ENCODE measurements at regions not wholly inside any gene's neighbourhood (a gene's known extent, or its start where the extent isn't known, plus 50 kb on each side); places are given as distances from the start of the nearest gene placed in this dataset.

DNA sequence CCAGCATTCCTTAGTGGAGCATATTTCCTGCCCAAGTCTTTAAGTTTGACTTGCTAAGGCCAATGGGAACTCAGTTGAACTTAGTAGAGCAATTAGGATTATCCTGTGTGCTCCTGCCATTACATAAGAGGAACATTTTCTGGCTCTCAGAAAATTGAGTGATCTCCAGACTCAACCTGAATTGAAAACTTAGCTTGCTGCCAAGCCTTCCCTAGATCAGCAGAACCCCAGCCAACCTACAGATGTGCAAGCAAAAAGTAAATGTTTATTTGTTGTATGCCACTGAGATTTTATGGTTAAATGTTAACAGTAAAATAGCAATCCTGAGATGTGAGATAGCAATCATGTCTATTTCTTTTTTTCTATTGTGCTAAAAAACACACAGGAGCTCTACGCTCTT is 350.9 kb downstream of the OLFM4 start:
- DNase-seq, result no peak
- no peaks in the 10 kb centered on the region for H3K36me3 ChIP-seq (ENCODE audit: insufficient read depth, low read length)
- H3K4me3 ChIP-seq (ENCODE audit: low read depth in 1 of 2, low read length in 2 of 2), result no peak overlapping the region
- no peak overlapping the region for H3K4me2 ChIP-seq (ENCODE audit: insufficient read depth, low read length)
- TF ChIP-seq, protein P1, sequence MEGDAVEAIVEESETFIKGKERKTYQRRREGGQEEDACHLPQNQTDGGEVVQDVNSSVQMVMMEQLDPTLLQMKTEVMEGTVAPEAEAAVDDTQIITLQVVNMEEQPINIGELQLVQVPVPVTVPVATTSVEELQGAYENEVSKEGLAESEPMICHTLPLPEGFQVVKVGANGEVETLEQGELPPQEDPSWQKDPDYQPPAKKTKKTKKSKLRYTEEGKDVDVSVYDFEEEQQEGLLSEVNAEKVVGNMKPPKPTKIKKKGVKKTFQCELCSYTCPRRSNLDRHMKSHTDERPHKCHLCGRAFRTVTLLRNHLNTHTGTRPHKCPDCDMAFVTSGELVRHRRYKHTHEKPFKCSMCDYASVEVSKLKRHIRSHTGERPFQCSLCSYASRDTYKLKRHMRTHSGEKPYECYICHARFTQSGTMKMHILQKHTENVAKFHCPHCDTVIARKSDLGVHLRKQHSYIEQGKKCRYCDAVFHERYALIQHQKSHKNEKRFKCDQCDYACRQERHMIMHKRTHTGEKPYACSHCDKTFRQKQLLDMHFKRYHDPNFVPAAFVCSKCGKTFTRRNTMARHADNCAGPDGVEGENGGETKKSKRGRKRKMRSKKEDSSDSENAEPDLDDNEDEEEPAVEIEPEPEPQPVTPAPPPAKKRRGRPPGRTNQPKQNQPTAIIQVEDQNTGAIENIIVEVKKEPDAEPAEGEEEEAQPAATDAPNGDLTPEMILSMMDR (IDR thresholded peaks at IDR 0.05; ENCODE audit: borderline replicate concordance, extremely low read depth, low read length, poor library complexity, severe bottlenecking), result no peak
- TF ChIP-seq EZH2 (IDR thresholded peaks at IDR 0.05; ENCODE audit: borderline replicate concordance, low read depth, low read length, severe bottlenecking), result no peak
- no peak overlapping the region for H3K27ac ChIP-seq (ENCODE audit: low read length)
- no peak overlapping the region for H3K9ac ChIP-seq (ENCODE audit: low read depth, low read length)
- no peak overlapping the region for H2AFZ ChIP-seq (ENCODE audit: low read depth, low read length)
- no peaks in the 10 kb centered on the region for H4K20me1 ChIP-seq (ENCODE audit: insufficient read depth, low read length)
- no peaks in the 10 kb centered on the region for H3K79me2 ChIP-seq (ENCODE audit: insufficient read depth, low read length)
- ATAC-seq (ENCODE audit: insufficient read depth, low read depth), result no peak
- no peaks in the 10 kb centered on the region for H3K27me3 ChIP-seq (ENCODE audit: insufficient read depth, low read length, poor library complexity)
- no peaks in the 10 kb centered on the region for H3K9me3 ChIP-seq (ENCODE audit: insufficient read depth, low read length, severe bottlenecking)
- no peaks in the 10 kb centered on the region for H3K4me1 ChIP-seq (ENCODE audit: insufficient read depth, low read length)

GRCh38 chr13:53382008-53382407 is 353.4 kb downstream of the OLFM4 start:
- no peaks in the 10 kb centered on the region for H3K9me3 ChIP-seq (ENCODE audit: insufficient read depth, low read length, severe bottlenecking)
- H4K20me1 ChIP-seq (ENCODE audit: insufficient read depth, low read length), result no peaks in the 10 kb centered on the region
- no peaks in the 10 kb centered on the region for H3K4me1 ChIP-seq (ENCODE audit: insufficient read depth, low read length)
- H3K79me2 ChIP-seq (ENCODE audit: insufficient read depth, low read length), result no peaks in the 10 kb centered on the region
- no peaks in the 10 kb centered on the region for H3K36me3 ChIP-seq (ENCODE audit: insufficient read depth, low read length)
- H3K27me3 ChIP-seq (ENCODE audit: insufficient read depth, low read length, poor library complexity), result no peaks in the 10 kb centered on the region
- H3K4me2 ChIP-seq (ENCODE audit: insufficient read depth, low read length), result no peak overlapping the region
- no peak overlapping the region for H2AFZ ChIP-seq (ENCODE audit: low read depth, low read length)
- DNase-seq, result no peak
- no peak overlapping the region for H3K4me3 ChIP-seq (ENCODE audit: low read depth in 1 of 2, low read length in 2 of 2)
- TF ChIP-seq, protein P1 (IDR thresholded peaks at IDR 0.05; ENCODE audit: borderline replicate concordance, extremely low read depth, low read length, poor library complexity, severe bottlenecking), result no peak
- TF ChIP-seq EZH2 (IDR thresholded peaks at IDR 0.05; ENCODE audit: borderline replicate concordance, low read depth, low read length, severe bottlenecking), result no peak
- no peak overlapping the region for H3K9ac ChIP-seq (ENCODE audit: low read depth, low read length)
- no peak for ATAC-seq (ENCODE audit: insufficient read depth, low read depth)
- H3K27ac ChIP-seq (ENCODE audit: low read length), result no peak overlapping the region

- H3K27ac ChIP-seq (ENCODE audit: low read length), result no peak overlapping the region
- H3K4me2 ChIP-seq (ENCODE audit: insufficient read depth, low read length), result no peak overlapping the region
- H2AFZ ChIP-seq (ENCODE audit: low read depth, low read length), result no peak overlapping the region
- no peaks in the 10 kb centered on the region for H3K79me2 ChIP-seq (ENCODE audit: insufficient read depth, low read length)
- no peaks in the 10 kb centered on the region for H4K20me1 ChIP-seq (ENCODE audit: insufficient read depth, low read length)
- ATAC-seq (ENCODE audit: insufficient read depth, low read depth), result no peak
- TF ChIP-seq, protein P1 (IDR thresholded peaks at IDR 0.05; ENCODE audit: borderline replicate concordance, extremely low read depth, low read length, poor library complexity, severe bottlenecking), result no peak
- TF ChIP-seq EZH2 (IDR thresholded peaks at IDR 0.05; ENCODE audit: borderline replicate concordance, low read depth, low read length, severe bottlenecking), result no peak
- H3K27me3 ChIP-seq (ENCODE audit: insufficient read depth, low read length, poor library complexity), result no peaks in the 10 kb centered on the region
- no peak overlapping the region for H3K4me3 ChIP-seq (ENCODE audit: low read depth in 1 of 2, low read length in 2 of 2)
- no peaks in the 10 kb centered on the region for H3K9me3 ChIP-seq (ENCODE audit: insufficient read depth, low read length, severe bottlenecking)
- H3K36me3 ChIP-seq (ENCODE audit: insufficient read depth, low read length), result no peaks in the 10 kb centered on the region
- DNase-seq, result no peak
- H3K4me1 ChIP-seq (ENCODE audit: insufficient read depth, low read length), result no peaks in the 10 kb centered on the region
- H3K9ac ChIP-seq (ENCODE audit: low read depth, low read length), result no peak overlapping the region
Measured at GRCh38 chr13:53398051-53398450, 369.4 kb downstream of the OLFM4 start.

GRCh38 chr13:53405616-53406015 is 377.0 kb downstream of the OLFM4 start:
- H3K79me2 ChIP-seq (ENCODE audit: insufficient read depth, low read length), result no peaks in the 10 kb centered on the region
- no peak overlapping the region for H3K9ac ChIP-seq (ENCODE audit: low read depth, low read length)
- H3K4me3 ChIP-seq (ENCODE audit: low read depth in 1 of 2, low read length in 2 of 2), result no peak overlapping the region
- H3K4me1 ChIP-seq (ENCODE audit: insufficient read depth, low read length), result no peaks in the 10 kb centered on the region
- TF ChIP-seq EZH2 (IDR thresholded peaks at IDR 0.05; ENCODE audit: borderline replicate concordance, low read depth, low read length, severe bottlenecking), result no peak
- TF ChIP-seq, protein P1 (IDR thresholded peaks at IDR 0.05; ENCODE audit: borderline replicate concordance, extremely low read depth, low read length, poor library complexity, severe bottlenecking), result no peak
- no peaks in the 10 kb centered on the region for H3K9me3 ChIP-seq (ENCODE audit: insufficient read depth, low read length, severe bottlenecking)
- no peaks in the 10 kb centered on the region for H3K36me3 ChIP-seq (ENCODE audit: insufficient read depth, low read length)
- no peak overlapping the region for H2AFZ ChIP-seq (ENCODE audit: low read depth, low read length)
- no peak for ATAC-seq (ENCODE audit: insufficient read depth, low read depth)
- no peaks in the 10 kb centered on the region for H4K20me1 ChIP-seq (ENCODE audit: insufficient read depth, low read length)
- H3K27me3 ChIP-seq (ENCODE audit: insufficient read depth, low read length, poor library complexity), result no peaks in the 10 kb centered on the region
- no peak overlapping the region for H3K4me2 ChIP-seq (ENCODE audit: insufficient read depth, low read length)
- no peak for DNase-seq
- H3K27ac ChIP-seq (ENCODE audit: low read length), result no peak overlapping the region
